ENCODE measurements at regions not wholly inside any gene's neighbourhood (a gene's known extent, or its start where the extent isn't known, plus 50 kb on each side); places are given as distances from the start of the nearest gene placed in this dataset.

DNA sequence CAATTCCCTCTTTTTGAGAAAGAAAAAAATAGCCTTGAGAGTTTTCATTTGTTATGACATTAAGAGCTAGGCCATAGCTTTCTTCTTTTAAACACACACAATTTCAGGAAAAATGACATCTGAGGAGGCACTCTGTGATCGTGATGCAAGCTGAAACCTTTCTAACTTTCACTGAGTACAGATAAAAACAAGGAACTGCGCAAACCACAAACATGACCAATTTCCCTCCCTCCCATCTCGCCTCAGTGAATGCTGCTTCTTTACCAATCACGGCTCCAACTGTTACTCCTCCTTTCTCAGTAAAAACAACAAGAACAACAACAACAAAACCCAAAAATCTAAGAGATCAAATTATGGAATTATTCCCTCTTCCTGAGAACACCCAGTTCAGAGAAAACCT, 626.8 kb downstream of the TLL1 start:
- no peak overlapping the region for H4K8ac ChIP-seq (ENCODE audit: low read depth, low read length)
- H3K9ac ChIP-seq (ENCODE audit: low read length): no peak overlapping the region
- no peak overlapping the region for H3K4ac ChIP-seq (ENCODE audit: low read depth, low read length)
- H3K56ac ChIP-seq (ENCODE audit: low read length): no peak overlapping the region
- H3K27me3 ChIP-seq (ENCODE audit: insufficient read depth, low read length, poor library complexity): no peaks in the 10 kb centered on the region
- no peak overlapping the region for H3K4me2 ChIP-seq (ENCODE audit: low read length)
- no peak overlapping the region for H2BK15ac ChIP-seq (replicated peaks; ENCODE audit: low read depth)
- whole genome bisulfite sequencing (ENCODE audit: extremely low coverage, insufficient coverage, low lambda C conversion rate): no CpG with 5 or more reads among the region's 4 CpGs
- H2BK120ac ChIP-seq (ENCODE audit: low read depth, low read length): no peak overlapping the region
- H2BK5ac ChIP-seq (ENCODE audit: low read length): no peak overlapping the region
- no peak overlapping the region for H4K5ac ChIP-seq (ENCODE audit: low read length)
- no peaks in the 10 kb centered on the region for H3K4me1 ChIP-seq (ENCODE audit: control insufficient read depth, low read depth, low read length)
- no peaks in the 10 kb centered on the region for H3K36me3 ChIP-seq (ENCODE audit: control insufficient read depth, insufficient read depth, low read length)
- DNase-seq: no peak
- H3K4me3 ChIP-seq (ENCODE audit: low read length): no peak overlapping the region
- no peaks in the 10 kb centered on the region for H3K79me2 ChIP-seq (ENCODE audit: control insufficient read depth, insufficient read depth, low read length)
- no peak overlapping the region for H3K18ac ChIP-seq (ENCODE audit: low read length)
- H3K79me1 ChIP-seq (ENCODE audit: low read length): no peaks in the 10 kb centered on the region
- no peak overlapping the region for H3K23ac ChIP-seq (ENCODE audit: low read length)
- H3K27ac ChIP-seq (ENCODE audit: low read depth, low read length): no peak overlapping the region
- no peak overlapping the region for H2AK5ac ChIP-seq (ENCODE audit: low read length)

DNA sequence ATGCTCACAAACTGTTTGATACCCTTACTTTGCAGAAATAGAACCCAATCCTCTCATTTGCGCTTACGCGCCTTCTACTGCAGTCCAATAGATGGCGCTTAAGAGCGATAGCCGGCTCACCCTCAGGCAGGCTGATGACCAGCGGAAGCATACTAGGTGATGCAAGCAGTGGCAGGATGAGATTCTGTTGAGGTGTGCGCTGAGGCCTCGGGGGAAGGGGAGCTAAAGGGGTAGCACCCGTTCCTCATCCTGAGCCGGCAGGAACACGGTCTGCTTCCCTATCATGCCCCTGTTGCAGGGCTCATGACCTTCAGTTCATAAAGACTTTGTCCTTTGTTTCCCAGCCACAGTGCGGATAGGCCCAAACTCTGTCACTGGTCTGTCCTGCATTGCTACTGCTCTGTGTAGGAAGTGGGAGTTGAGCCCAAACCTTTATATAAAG, 628.9 kb downstream of the TLL1 start:
- Histone ChIP-seq H3K79me2 (ENCODE audit: control insufficient read depth, insufficient read depth, low read length) (no peaks in the 10 kb centered on the region), H2AK5ac (ENCODE audit: low read length) (no peak overlapping the region), H3K18ac (ENCODE audit: low read length) (no peak overlapping the region), H3K27me3 (ENCODE audit: insufficient read depth, low read length, poor library complexity) (no peaks in the 10 kb centered on the region), H2BK120ac (ENCODE audit: low read depth, low read length) (no peak overlapping the region), H3K4ac (ENCODE audit: low read depth, low read length) (peak overlapping the region; percentile 10), H3K4me3 (ENCODE audit: low read length) (no peak overlapping the region), H4K8ac (ENCODE audit: low read depth, low read length) (no peak overlapping the region), H3K9ac (ENCODE audit: low read length) (no peak overlapping the region), H3K4me2 (ENCODE audit: low read length) (no peak overlapping the region), H3K79me1 (ENCODE audit: low read length) (no peaks in the 10 kb centered on the region), H3K27ac (ENCODE audit: low read depth, low read length) (no peak overlapping the region), H3K23ac (ENCODE audit: low read length) (no peak overlapping the region), H3K4me1 (ENCODE audit: control insufficient read depth, low read depth, low read length) (no peaks in the 10 kb centered on the region), H2BK15ac (replicated peaks; ENCODE audit: low read depth) (no peak overlapping the region), H3K36me3 (ENCODE audit: control insufficient read depth, insufficient read depth, low read length) (no peaks in the 10 kb centered on the region), H4K5ac (ENCODE audit: low read length) (no peak overlapping the region), H2BK5ac (ENCODE audit: low read length) (peak overlapping the region; percentile 23), H3K56ac (ENCODE audit: low read length) (peak overlapping the region; percentile 81)
- peak; percentile 92 for DNase-seq
- no CpG with 5 or more reads among the region's 13 CpGs for WGBS (ENCODE audit: extremely low coverage, insufficient coverage, low lambda C conversion rate)

DNA sequence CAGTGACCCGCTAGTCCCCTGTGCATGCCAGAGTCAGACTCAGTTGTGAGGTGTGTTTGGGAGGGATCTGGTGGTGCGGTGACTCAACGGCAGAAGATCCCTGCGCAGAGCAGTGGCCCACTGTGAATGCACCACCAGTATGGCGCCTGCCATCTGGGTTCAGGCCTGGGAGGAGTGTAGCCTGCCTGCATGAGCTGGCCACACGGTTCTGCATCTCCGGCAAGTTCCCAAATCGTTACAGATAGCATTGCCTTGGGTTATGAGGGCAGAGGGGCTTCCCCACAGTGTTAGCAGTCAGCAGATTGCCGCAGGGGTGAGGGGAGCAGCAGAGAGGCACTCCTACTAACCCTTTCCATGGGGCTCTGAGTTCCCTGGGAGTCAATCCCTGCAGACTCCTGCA, 629.6 kb downstream of the TLL1 start:
- no peak overlapping the region for H3K4me2 ChIP-seq (ENCODE audit: low read length)
- H3K18ac ChIP-seq (ENCODE audit: low read length): no peak overlapping the region
- no peaks in the 10 kb centered on the region for H3K79me1 ChIP-seq (ENCODE audit: low read length)
- no peak overlapping the region for H3K56ac ChIP-seq (ENCODE audit: low read length)
- H3K9ac ChIP-seq (ENCODE audit: low read length): no peak overlapping the region
- no peaks in the 10 kb centered on the region for H3K27me3 ChIP-seq (ENCODE audit: insufficient read depth, low read length, poor library complexity)
- no CpG with 5 or more reads among the region's 9 CpGs for WGBS (ENCODE audit: extremely low coverage, insufficient coverage, low lambda C conversion rate)
- no peak overlapping the region for H2BK120ac ChIP-seq (ENCODE audit: low read depth, low read length)
- H4K5ac ChIP-seq (ENCODE audit: low read length): no peak overlapping the region
- H3K36me3 ChIP-seq (ENCODE audit: control insufficient read depth, insufficient read depth, low read length): no peaks in the 10 kb centered on the region
- no peak for DNase-seq
- no peak overlapping the region for H3K4ac ChIP-seq (ENCODE audit: low read depth, low read length)
- no peak overlapping the region for H2AK5ac ChIP-seq (ENCODE audit: low read length)
- H3K4me1 ChIP-seq (ENCODE audit: control insufficient read depth, low read depth, low read length): no peaks in the 10 kb centered on the region
- no peak overlapping the region for H3K23ac ChIP-seq (ENCODE audit: low read length)
- H4K8ac ChIP-seq (ENCODE audit: low read depth, low read length): no peak overlapping the region
- no peak overlapping the region for H3K27ac ChIP-seq (ENCODE audit: low read depth, low read length)
- no peaks in the 10 kb centered on the region for H3K79me2 ChIP-seq (ENCODE audit: control insufficient read depth, insufficient read depth, low read length)
- no peak overlapping the region for H3K4me3 ChIP-seq (ENCODE audit: low read length)
- H2BK5ac ChIP-seq (ENCODE audit: low read length): no peak overlapping the region
- no peak overlapping the region for H2BK15ac ChIP-seq (replicated peaks; ENCODE audit: low read depth)

DNA sequence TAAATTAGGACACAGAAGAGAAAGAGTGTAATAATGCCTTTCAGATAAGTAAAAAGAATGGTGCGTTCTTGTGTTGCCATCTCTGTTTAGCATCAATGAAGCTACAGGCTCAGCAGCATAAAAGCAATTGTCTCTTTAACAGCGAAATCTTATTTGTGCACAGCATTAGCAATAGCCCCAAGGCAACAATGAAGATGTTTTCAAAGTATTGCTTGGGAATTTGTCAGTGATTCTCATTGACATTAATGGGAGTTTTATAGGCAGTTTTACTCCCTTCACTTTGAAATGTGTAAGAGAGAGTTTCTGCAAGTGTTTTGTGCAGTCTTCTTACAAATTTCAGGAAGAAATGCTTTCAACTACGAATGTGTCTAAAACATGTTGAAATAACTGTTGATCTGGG, 633.0 kb downstream of the TLL1 start:
- Histone ChIP-seq H3K56ac (ENCODE audit: low read length) (no peak overlapping the region), H3K4me3 (ENCODE audit: low read length) (no peak overlapping the region), H3K18ac (ENCODE audit: low read length) (no peak overlapping the region), H3K27ac (ENCODE audit: low read depth, low read length) (no peak overlapping the region), H3K27me3 (ENCODE audit: insufficient read depth, low read length, poor library complexity) (no peaks in the 10 kb centered on the region), H3K9ac (ENCODE audit: low read length) (no peak overlapping the region), H3K79me2 (ENCODE audit: control insufficient read depth, insufficient read depth, low read length) (no peaks in the 10 kb centered on the region), H2BK120ac (ENCODE audit: low read depth, low read length) (no peak overlapping the region), H2AK5ac (ENCODE audit: low read length) (no peak overlapping the region), H3K79me1 (ENCODE audit: low read length) (no peaks in the 10 kb centered on the region), H2BK15ac (replicated peaks; ENCODE audit: low read depth) (no peak overlapping the region), H4K8ac (ENCODE audit: low read depth, low read length) (no peak overlapping the region), H3K36me3 (ENCODE audit: control insufficient read depth, insufficient read depth, low read length) (no peaks in the 10 kb centered on the region), H3K23ac (ENCODE audit: low read length) (no peak overlapping the region), H3K4me1 (ENCODE audit: control insufficient read depth, low read depth, low read length) (no peaks in the 10 kb centered on the region), H4K5ac (ENCODE audit: low read length) (no peak overlapping the region), H3K4ac (ENCODE audit: low read depth, low read length) (no peak overlapping the region), H2BK5ac (ENCODE audit: low read length) (no peak overlapping the region), H3K4me2 (ENCODE audit: low read length) (no peak overlapping the region)
- no peak for DNase-seq
- no CpG with 5 or more reads among the region's 3 CpGs for WGBS (ENCODE audit: extremely low coverage, insufficient coverage, low lambda C conversion rate)

DNA sequence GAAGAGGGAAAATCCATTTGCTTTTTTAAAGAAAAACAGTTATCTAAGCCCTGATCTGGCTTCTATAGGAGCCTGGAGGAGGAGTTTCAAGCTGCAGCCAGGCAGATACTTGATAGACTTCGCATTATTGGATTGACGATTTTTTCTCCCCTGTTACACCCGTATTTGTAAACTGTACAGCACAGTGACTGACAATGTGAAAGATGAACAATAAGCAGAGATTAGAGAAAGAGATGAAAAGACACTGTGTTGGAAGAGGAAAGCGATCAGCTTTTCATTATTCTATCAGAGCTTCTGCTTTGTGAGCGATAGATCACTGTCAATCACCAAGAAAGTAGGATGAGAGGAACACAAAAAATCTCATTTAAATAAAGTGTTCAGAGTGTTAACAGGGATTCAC, 639.2 kb downstream of the TLL1 start:
- Histone ChIP-seq H3K79me2 (ENCODE audit: control insufficient read depth, insufficient read depth, low read length) (no peaks in the 10 kb centered on the region), H3K4me3 (ENCODE audit: low read length) (no peak overlapping the region), H3K79me1 (ENCODE audit: low read length) (no peaks in the 10 kb centered on the region), H3K4ac (ENCODE audit: low read depth, low read length) (no peak overlapping the region), H3K9ac (ENCODE audit: low read length) (no peak overlapping the region), H3K27ac (ENCODE audit: low read depth, low read length) (no peak overlapping the region), H2AK5ac (ENCODE audit: low read length) (no peak overlapping the region), H3K27me3 (ENCODE audit: insufficient read depth, low read length, poor library complexity) (no peaks in the 10 kb centered on the region), H2BK15ac (replicated peaks; ENCODE audit: low read depth) (no peak overlapping the region), H3K18ac (ENCODE audit: low read length) (no peak overlapping the region), H3K56ac (ENCODE audit: low read length) (no peak overlapping the region), H3K4me2 (ENCODE audit: low read length) (no peak overlapping the region), H2BK5ac (ENCODE audit: low read length) (no peak overlapping the region), H4K5ac (ENCODE audit: low read length) (no peak overlapping the region), H2BK120ac (ENCODE audit: low read depth, low read length) (no peak overlapping the region), H3K36me3 (ENCODE audit: control insufficient read depth, insufficient read depth, low read length) (no peaks in the 10 kb centered on the region), H3K4me1 (ENCODE audit: control insufficient read depth, low read depth, low read length) (no peaks in the 10 kb centered on the region), H4K8ac (ENCODE audit: low read depth, low read length) (no peak overlapping the region), H3K23ac (ENCODE audit: low read length) (no peak overlapping the region)
- no peak for DNase-seq
- no CpG with 5 or more reads among the region's 5 CpGs for WGBS (ENCODE audit: extremely low coverage, insufficient coverage, low lambda C conversion rate)

DNA sequence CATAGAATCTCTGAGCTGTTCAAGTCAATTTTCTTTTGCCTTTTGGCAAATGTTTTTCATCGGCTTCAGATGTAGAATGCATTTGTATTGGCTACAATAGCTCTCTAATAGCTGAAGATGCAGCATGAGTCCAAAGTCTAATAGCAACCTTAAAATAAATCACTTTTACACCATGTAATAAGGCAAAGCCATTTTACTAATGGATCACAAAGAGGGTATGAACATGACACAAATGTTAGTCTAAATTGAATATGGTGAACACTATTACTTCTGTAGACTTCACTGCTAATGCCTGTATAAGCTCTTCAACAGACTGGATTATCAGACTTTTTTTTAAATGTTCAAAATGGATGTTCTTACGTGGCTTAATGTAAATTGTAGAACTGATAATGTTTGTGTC, 645.3 kb downstream of the TLL1 start:
- no peak overlapping the region for H4K5ac ChIP-seq (ENCODE audit: low read length)
- H3K4me1 ChIP-seq (ENCODE audit: control insufficient read depth, low read depth, low read length): no peaks in the 10 kb centered on the region
- no peak for DNase-seq
- H3K27ac ChIP-seq (ENCODE audit: low read depth, low read length): no peak overlapping the region
- H2BK15ac ChIP-seq (replicated peaks; ENCODE audit: low read depth): no peak overlapping the region
- H3K23ac ChIP-seq (ENCODE audit: low read length): no peak overlapping the region
- H3K56ac ChIP-seq (ENCODE audit: low read length): no peak overlapping the region
- H2BK120ac ChIP-seq (ENCODE audit: low read depth, low read length): no peak overlapping the region
- no peak overlapping the region for H3K18ac ChIP-seq (ENCODE audit: low read length)
- H3K4ac ChIP-seq (ENCODE audit: low read depth, low read length): no peak overlapping the region
- H2AK5ac ChIP-seq (ENCODE audit: low read length): no peak overlapping the region
- no peak overlapping the region for H3K4me2 ChIP-seq (ENCODE audit: low read length)
- H2BK5ac ChIP-seq (ENCODE audit: low read length): no peak overlapping the region
- no peak overlapping the region for H3K9ac ChIP-seq (ENCODE audit: low read length)
- H4K8ac ChIP-seq (ENCODE audit: low read depth, low read length): no peak overlapping the region
- H3K27me3 ChIP-seq (ENCODE audit: insufficient read depth, low read length, poor library complexity): no peaks in the 10 kb centered on the region
- H3K4me3 ChIP-seq (ENCODE audit: low read length): no peak overlapping the region
- H3K79me2 ChIP-seq (ENCODE audit: control insufficient read depth, insufficient read depth, low read length): no peaks in the 10 kb centered on the region
- no peaks in the 10 kb centered on the region for H3K36me3 ChIP-seq (ENCODE audit: control insufficient read depth, insufficient read depth, low read length)
- WGBS (ENCODE audit: extremely low coverage, insufficient coverage, low lambda C conversion rate): no CpG with 5 or more reads among the region's 2 CpGs
- H3K79me1 ChIP-seq (ENCODE audit: low read length): no peaks in the 10 kb centered on the region
